ENCODE measurements at regions not wholly inside any gene's neighbourhood (a gene's known extent, or its start where the extent isn't known, plus 50 kb on each side); places are given as distances from the start of the nearest gene placed in this dataset.

DNA sequence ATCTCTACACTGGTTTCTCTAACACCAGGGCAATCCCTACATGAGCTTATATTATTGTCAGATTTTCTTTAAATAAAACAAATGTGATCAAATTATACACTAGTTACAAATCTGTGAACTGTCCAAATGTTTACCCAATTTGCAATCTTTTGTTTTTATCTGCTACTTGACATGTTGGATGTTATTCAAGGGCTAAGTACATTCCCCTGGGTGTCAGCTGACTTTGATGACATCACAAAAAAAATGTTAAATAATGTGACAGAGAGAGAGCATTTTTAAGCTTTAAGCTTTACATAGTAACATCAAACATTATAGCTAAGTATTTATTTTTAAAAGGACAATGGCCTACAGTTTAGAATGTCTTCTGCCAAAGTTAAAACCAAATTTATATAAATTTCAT lies 431.3 kb upstream of the PKN2 start:
- DNase-seq, result no peak

DNA sequence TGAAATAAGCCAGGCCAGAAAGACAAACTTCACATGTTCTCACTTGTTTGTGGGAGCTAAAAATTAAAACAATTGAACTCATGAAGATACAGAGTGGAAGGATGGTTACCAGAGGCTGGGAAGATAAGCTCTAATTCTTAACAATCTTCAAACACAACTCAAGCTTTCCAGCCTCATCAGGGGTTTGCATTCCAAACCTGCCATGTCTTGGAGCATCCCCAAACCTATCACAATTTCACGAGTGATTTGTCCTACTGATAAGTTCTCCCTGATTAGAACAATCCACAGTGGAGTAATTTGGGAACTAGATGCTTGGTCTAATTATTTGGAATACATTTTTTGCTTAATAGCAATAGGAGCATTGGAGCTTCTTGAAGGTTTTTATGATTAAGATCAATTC lies 418.5 kb upstream of the PKN2 start:
- DNase-seq, result no peak

DNA sequence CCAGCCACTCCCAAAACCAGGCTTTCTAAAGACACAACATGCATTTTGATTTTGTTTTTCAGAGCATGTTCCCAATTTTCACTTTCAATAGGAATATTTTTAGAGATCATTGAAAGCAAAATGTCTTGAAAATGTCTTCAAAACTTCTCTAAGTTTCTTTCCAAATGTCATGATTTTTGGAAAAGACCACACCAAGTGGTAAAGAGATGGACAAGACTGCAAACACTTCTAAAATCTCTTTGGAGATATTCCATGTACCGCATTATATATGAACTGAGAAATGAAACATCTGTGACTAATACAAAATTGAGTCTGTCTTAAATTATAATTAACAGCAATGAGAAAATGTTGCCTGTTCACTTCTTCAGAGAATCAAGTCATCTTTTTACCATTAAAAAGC lies 418.0 kb upstream of the PKN2 start:
- DNase-seq, result no peak

DNA sequence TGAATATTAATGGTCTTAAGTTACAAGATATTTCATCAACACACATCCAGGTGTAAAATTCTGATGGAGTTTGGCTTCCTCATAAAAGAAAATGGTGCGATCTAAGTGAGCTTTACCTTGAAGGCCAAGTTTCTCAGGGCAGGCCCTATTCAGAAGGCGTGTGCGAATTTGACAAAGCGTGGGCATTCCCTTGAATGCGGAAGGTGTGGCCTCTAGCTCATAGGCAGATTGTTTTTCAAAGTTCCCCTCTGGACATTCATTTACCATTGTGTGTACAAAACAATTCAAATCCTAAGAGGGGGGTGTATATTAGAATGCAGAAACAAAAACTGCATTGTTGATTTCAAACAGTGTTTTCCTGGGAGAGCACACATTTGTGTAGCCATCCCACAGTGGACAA lies 411.9 kb upstream of the PKN2 start:
- DNase-seq, result no peak

DNA sequence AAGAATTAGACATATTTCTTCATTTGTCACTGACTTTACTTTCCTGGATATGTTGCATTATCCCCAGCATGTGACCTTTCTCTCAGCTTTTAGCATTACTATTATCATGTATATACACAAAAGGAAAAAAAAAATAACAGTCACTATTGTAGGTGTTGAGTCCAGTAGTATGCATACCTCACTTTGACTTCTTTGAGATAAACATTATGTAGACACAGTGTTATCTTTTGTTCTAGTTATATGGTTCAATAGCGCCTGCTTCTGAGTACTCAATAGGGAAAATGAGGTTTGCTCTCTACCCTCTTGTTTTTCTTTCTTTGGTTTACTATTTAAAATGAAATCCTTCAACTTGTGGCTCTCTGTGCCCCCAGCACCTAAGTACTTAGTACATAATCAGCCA lies 409.6 kb upstream of the PKN2 start:
- DNase-seq, result no peak

DNA sequence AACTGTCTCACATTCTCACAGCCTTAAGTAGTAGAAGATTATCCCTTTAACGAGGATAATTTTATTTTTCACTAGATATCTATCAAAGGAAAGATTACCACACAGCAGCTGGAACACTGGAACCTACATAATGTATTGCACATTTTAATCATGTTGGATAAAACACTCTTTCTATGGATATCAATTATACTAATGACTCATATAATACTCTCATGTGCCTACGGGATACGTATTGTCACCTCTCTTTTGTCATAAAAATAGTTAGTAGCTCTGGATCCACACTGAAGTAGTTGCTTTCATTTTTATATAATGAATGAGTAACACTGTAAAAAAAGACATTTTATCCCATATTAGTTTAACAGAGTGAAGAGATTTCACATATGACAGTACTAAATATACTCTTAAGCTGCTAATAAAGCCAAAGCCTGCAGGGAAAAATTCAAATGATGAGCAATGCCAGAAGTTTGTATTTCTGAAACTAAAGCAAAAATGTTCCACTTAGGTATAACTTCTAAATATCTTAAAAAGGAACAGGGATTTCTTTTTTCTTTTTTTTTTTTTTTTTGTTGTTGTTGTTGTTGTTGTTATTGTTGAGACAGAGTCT lies 408.7 kb upstream of the PKN2 start:
- peak; percentile 19 for DNase-seq

DNA sequence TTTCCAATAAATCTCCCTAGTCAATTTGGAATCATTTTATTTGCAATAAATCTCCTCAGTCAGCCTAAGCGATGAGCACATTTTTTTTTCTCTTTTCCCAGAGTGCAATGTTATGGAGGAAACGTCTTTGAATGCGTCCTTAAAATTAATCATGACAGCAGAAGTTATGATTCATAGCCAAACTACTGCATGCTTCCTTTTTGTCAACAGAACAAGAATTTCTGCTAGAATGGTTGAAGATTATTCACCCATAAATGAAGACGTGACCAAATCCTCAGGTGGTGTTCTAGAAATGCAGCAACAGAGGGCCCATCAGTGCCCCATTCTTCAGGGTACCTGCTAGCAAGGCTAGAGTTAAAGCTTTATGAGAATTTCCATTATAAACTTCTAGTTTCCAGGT lies 407.9 kb upstream of the PKN2 start:
- DNase-seq, result peak; percentile 85

DNA sequence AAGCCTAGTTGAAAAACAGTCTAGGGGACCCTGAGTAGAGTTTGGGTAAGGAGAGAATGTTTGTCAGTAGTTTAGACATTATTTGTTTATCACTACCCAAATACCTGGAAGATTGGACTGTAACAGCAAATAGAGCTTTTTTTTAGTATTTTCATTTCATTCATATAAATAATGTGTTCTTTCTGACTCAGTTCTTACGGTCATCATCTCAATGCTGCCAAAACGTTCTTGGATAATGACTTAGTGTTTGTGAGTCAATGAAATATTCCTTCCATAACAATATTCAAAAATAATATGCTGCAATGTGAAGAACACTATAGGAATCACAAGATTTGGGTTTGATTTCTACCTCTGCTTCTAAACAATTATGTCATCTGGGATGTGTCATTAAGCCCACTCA lies 400.0 kb upstream of the PKN2 start:
- DNase-seq, result peak; percentile 28

DNA sequence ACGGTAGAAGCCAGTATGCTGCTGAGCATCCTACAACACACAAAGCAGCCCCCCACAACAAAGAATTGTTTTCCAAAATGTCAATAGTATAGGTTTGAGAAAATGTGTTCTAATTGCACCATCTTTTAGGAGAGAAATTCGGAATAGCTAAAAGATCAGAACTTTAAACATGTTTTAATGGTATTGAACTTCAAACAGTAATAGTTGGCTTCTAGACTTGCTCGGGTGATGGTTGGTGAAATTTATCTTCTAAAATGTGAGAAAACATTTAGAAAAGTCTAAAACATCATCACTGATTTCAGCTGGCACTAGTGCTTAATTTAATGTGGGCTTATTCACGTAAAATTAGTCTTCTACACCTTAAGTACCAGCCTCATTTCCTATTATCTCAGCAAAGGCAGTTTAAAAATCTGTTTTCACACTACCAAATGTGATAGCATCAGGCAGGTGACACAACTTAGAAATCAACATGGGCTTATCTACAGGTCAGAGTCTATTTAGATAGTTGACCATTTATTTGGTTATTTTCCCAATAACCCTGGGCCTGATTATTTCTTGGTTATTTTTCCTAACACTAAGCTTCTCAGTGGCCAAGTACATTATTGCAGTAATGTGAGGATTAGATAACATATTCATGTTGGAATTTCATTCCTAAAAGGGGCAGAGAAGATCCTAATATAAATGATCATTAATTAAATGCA lies 399.3 kb upstream of the PKN2 start:
- DNase-seq, result no peak

DNA sequence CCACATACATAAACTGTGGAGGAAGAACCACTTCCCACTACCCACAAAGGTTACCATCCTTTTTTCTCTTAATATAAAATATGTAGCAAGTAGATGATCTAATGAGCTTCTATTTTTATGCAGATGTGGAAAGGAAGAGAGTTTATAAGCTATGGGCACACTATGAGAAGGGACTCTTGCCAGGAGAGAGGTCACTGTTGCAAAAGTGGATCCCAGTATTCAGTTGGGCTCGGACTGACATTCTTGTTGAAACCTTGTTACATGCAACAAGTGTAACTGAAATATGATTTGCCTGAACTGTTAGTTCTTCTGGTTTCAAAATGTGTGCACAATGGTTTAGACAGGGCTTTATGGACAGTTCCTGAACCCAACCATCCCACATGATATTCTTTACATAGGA lies 397.4 kb upstream of the PKN2 start:
- DNase-seq, result no peak

DNA sequence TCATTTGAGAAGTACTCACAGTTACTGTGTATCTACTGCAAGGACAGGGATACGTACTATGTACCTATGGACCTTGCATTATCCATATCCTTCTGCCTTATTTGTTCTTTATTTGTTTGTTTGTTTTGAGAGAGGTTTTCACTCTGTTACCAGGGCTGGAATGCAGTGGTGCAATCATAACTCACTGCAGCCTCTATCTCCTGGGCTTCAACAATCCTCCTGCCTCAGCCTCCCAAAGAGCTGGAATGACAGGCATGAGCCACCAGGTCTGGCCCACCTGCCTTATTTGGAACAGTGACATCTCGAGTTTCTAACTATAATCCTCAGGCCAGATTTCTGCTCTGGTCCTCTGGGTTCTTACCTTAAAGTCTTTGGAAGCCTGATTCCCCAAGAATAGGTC lies 395.5 kb upstream of the PKN2 start:
- DNase-seq, result no peak

DNA sequence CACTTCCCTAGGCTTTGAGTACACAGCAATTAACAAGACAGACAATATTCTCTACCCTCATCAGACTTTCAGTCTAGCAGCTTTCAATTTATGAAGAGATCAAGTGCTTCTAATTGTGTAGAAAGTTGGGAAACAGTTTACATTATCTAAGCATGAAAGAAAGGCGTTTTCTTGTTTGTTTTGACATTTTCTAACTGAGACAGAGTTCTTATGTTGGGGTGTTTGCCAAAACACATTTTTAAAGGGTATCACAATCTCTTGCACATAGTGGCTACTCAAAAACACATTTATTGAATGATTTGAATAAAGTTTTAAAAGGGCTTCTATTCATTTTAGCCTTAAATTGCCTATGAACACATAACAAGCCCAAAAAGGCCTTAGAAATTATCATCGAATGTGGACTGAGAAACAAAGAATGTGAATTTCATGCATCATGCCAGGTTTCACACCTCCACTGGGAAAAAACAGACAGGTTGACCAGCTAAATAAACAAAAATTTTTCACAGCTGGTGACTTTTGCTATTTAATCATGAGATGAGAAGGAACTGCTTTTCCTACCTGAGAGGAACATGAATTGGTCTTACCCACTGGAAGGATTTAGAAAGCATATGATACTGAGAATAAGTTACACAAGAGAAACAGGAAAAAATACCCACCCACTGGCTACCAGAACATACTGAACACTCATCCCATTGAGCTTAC lies 394.5 kb upstream of the PKN2 start:
- no peak for DNase-seq

DNA sequence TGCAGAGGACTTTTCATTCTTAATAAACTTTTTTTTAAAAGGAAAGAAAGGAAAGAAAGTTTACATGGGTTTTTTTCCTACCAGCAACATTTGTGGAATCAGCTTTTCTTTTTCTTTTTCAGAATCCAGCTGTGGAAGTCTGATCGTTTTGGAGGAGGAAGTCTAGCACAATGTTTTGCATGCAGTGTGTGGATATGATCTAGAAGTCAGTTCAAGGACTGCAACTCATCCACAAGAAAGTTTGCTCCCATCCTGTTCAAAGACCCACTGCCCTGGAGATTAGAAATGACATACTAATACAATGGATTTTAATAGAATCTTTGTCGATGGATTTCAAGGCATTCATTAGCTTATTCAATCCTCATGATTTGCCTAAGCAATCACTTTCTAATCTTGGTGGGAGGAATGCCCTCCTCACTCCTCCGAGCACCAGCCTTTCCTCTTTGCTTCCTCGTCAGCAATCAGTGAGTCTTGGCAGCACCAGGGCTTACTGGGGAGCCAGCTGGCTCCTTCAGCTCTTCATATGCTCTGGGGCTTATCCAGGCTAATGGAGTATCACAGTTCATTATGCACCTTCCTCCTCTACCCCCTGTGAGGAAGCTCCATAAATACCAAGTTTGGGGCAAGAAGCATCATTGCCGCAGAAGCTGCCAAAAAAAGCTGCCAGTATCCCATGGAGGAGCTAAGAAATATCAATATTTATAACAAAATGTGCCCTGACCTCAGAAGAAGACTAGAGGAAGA lies 392.3 kb upstream of the PKN2 start:
- no peak for DNase-seq

DNA sequence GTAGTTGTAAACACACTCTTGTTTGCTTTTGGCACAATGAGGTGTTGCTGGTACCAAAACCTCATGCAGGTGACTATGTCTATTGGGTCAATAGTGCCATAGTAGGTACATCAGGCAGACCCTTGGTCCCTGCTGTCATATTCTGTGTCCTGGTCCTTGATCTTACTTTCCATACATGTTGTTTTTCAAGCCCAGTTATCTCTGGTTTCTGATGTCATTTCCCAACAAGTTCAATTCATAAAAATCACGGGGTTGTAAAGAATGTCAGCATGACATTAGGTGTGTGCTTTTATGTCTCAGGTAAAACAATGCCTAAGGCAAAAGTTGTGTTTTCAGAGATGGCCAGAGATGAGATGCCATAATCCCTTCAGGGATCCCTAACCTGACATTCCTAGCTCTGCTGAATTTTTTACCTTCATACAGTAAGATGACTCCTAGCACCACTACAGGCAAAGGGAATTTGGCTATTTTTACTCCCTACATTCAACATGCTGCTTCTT lies 390.3 kb upstream of the PKN2 start:
- DNase-seq, result no peak

DNA sequence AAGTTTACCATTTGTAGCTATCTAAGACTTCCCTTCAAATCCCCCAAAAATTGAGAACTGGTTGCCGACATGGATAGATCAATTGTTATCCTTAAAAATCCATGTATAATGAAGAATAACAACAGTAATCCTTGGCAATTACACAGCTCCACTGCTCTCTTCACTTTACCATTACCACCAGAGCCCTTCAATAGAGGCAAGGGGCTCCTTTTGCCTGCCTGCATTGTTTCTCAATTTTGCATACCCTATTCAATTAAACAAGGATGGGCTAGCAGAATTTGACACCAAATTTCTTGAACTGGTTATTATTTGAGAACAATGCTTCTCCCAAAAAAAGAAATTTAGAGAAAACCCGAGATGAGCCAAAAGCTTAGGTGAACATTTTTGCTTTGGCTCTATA lies 387.8 kb upstream of the PKN2 start:
- no peak for DNase-seq

DNA sequence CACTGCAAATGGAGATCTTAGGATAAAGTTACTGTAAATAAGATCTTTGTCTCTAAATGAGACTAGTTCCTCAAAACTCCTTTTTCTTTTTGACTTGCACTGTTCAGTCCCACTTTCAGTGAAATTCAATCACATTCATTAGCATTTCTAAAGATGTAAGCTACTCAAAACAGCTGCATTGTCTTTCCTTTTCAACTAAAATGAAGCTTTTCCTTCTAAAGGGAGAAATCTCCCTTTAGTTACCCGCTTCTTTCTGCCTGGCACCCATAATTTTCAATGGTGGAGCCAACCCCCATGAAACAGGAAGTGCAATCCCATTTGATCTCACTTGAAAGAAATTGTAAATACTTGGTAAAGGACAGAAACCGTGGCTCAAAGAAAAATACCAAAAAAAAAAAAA lies 387.4 kb upstream of the PKN2 start:
- no peak for DNase-seq

DNA sequence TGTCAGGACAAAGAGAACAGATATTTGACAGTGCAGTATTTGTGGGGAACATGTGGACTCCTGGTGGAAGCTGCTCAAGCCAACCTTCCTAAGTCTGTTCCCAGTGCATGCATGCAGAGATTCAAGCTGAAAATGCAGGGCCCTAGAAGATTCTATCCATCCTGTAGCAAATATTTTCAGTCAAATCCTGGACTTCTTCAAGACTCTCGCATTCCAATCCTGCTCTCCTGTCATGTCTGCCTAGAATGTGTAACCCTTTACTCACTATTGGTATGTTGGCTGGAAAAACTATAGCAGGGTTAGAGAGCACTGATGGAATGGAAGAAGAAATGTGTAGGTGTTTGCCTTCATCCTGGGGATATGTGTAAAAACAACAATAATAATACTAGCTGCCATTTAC lies 385.6 kb upstream of the PKN2 start:
- DNase-seq, result peak; percentile 19

DNA sequence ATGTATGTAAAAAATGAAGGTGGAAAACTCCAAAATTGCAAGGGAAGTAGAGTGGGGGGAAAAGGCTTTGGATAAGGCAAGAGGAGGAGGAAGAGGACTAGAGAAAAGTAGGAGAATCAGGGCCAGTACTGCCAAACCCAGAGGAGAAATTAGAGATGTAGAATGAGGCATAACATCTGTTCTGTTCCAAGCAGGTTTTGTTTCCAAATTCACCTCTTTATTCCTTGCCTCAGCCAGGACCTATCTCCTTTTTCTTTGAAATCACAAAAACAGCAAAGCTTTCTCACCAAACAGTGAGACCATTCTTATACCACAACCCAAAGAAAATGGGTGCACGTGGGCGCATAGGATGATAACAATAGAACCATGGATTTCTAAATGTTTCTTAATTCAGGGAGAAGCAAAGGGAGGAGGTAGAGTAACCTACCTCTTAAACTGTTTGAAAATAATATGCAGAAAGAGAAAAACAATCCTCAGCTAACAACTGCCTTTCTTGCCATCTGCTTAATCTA lies 383.3 kb upstream of the PKN2 start:
- no peak for DNase-seq

DNA sequence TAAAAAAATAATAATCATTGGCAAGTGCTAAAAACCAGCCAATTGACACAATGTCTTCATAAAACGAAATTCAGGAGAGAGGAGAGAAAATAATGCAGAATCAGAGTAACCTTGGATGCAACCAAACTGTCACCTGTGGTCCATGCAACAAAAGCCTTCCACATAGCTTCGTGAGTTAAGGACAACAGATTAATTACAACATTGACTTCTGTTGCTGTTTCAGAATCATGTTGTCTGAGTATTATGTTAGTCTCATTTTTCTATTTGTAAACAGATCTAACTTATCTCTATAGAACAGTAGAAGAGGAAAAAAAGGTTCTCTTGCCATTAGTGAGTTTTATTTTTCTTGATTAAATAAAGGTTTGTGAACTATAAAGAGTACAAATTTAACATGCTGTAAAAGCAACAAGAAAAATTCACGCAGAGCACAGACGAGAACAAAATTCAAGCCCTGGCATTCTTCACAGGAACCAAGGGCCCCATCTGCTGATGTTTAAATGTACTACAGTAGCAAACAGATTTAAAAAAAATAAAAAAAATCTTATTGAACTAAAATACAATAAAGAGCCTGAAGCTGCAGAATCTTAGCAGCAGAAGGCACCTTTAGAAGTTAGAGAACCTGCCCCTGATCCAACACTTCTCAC lies 381.1 kb upstream of the PKN2 start:
- DNase-seq, result peak; percentile 36

DNA sequence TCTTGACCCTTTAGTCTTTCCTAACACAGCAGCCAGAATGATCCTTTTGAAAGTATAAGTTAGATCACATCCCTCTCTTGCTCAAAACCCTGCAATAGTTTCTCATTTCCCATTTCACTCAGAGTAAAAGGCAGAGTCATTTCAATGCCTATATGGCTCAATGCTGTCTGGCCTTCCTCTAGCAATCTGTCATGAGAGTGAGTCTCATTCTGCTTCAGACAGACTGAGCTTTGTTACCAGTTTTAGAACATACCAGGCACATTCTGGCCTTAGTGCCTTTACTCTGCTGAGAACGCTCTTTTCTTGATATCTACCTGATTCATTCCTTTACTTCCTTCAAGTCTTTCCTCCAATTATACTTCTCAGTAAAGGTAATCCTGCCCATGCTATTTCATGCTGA lies 372.8 kb upstream of the PKN2 start:
- DNase-seq, result no peak

DNA sequence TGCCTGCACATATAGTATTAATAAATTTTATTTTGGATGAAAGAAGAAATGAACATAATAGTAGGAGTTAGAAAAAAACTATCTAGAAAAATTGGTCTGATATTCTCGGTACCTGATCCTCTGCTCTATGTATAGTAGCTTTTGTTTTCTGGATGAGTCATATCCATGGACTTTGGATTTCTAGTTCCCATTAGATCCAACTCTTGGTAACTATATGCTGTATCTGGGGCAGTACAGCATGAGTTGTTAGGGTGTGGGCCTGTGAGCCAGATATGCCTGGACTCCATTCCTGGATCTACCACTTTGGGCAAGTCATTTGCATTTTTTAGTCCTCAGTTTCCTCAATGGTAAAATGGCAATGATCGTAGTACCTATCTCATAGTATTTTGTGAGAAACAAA lies 372.2 kb upstream of the PKN2 start:
- DNase-seq, result peak; percentile 7

DNA sequence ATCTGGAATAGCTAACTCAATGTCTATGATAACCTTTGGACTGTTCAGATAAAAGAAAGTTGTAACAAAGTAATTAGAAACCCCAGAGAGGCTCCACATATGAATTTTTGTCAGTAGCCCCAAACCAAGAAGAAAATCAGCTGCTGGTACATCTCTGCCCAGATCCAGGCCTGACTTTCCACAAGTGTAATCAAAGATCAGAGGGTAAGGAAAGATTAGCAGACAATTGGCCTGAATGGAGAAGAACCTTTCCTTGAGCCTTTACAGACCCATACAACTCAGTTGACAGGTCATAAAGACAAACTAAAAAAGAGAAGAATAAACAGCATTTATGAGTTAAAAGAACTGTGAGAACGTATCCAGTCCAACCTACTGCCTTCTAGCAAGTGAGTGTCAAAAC lies 366.7 kb upstream of the PKN2 start:
- no peak for DNase-seq

DNA sequence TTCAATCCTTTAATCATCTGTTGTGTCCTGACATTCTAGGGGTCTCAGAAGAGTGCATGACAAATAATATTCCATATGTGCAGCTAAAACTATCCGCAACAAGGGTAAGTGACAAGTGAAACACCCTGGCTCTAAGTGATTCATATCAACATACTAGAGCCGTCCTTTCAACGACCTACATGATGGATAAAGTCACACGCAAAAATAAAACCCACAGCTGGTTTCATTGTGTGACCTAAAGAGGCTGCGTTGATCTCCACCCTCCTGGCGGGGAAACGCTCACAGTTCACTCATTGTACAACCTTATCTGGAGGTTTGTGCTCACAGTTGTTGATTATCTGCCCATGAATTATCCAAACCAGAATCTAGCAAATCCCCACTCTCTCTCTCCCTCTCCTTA lies 365.3 kb upstream of the PKN2 start:
- no peak for DNase-seq
